ENCODE measurements at regions not wholly inside any gene's neighbourhood (a gene's known extent, or its start where the extent isn't known, plus 50 kb on each side); places are given as distances from the start of the nearest gene placed in this dataset.
A peak's percentile ranks its signal among the peaks of the same experiment; 100 is the strongest.

DNA sequence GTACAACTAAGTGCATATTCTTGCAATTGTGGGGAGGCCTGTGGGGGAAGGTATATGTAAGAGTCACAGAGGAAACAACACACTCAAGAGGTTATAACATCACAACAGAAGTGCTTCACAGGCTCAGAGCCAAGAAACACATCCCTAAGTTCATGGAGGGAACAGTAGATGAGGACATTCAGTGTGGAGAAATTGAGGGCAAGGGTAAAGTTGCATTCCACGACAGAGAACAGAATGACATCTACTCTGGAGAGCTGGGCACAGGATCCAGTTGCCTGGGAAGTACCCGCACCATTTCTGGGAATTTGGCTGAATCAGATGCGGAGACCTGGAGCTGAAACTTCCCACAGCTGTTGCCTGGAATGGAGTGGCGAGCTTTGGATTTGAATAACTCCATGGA lies 197.2 kb downstream of the NXNL2 start:
- Histone ChIP-seq H3K27ac (ENCODE audit: low read depth, low read length) (no peak overlapping the region), H2BK12ac (ENCODE audit: low read length) (no peak overlapping the region), H4K12ac (ENCODE audit: low read depth, low read length) (no peak overlapping the region), H3K14ac (ENCODE audit: low read length) (no peak overlapping the region), H3K9me3 (ENCODE audit: insufficient read depth, low read depth, low read length) (peaks cover 8% of the 10 kb centered on the region), H3K36me3 (ENCODE audit: control insufficient read depth in 1 of 2, insufficient read depth in 2 of 2, low read length in 2 of 2) (no peaks in the 10 kb centered on the region), H3K4me3 (ENCODE audit: low read depth, low read length) (no peak overlapping the region), H4K8ac (ENCODE audit: low read depth, low read length) (no peak overlapping the region), H3K18ac (ENCODE audit: low read length) (no peak overlapping the region), H3K4ac (ENCODE audit: low read depth, low read length) (no peak overlapping the region), H4K91ac (ENCODE audit: low read depth, low read length) (no peak overlapping the region), H3K79me1 (ENCODE audit: low read length) (no peaks in the 10 kb centered on the region), H3K23ac (ENCODE audit: low read length) (no peak overlapping the region), H3K79me2 (ENCODE audit: control insufficient read depth, insufficient read depth, low read length, poor library complexity) (no peaks in the 10 kb centered on the region), H3K9ac (ENCODE audit: low read length) (no peak overlapping the region), H3K4me1 (ENCODE audit: control insufficient read depth in 1 of 2, insufficient read depth in 2 of 2, low read length in 2 of 2) (peaks cover 3 to 4% of the 10 kb centered on the region in 2 experiments), H2AK5ac (ENCODE audit: low read length) (no peak overlapping the region), H3K27me3 (ENCODE audit: insufficient read depth, low read length) (no peaks in the 10 kb centered on the region), H3K4me2 (ENCODE audit: low read length) (no peak overlapping the region), H2AFZ (ENCODE audit: insufficient read depth, low read length, poor library complexity) (no peak overlapping the region), H2BK5ac (ENCODE audit: low read depth, low read length, poor library complexity) (no peak overlapping the region), H2BK120ac (ENCODE audit: insufficient read depth, low read length, poor library complexity) (no peak overlapping the region)
- WGBS (ENCODE audit: extremely low coverage, insufficient coverage, insufficient read length): no CpG with 5 or more reads among the region's 4 CpGs
- DNase-seq: peak; percentile 61 to 73

DNA sequence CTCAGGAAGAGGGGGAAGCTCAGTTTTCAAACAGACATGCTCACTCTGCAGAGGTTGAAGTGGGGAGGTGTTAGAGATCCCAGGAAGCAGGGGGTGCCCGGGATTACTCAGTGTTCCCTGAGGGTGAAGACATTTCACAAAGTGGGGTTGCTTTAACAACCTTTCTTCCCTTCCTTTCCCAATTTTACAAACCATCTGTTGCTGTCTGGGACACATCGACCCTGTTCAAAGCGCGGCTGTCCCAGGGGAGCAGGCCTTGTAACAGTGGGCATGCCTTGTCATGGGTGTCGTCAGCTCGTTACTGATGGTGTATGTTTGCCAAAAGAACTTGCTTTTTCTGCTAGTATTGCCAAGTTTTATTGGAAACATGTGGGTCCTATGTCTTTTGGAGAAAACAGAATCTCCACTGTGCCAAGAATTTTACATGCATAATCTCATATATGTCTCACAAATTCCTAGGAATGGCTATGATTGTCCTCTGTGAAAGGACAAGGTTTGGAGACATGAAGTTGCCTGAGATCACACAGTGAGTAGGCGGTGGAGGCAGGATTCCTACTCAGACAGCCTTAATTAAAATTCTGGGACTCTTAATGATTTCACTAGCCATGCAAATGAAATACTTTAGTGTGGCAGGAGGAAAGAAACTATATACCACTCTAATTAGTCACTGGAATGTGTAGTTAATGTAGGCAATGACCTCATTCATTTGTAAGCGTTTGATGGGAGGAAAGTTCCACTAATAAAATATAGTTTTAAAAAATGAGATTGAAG lies 198.9 kb downstream of the NXNL2 start:
- H3K79me1 ChIP-seq (ENCODE audit: low read length): no peaks in the 10 kb centered on the region
- H2BK5ac ChIP-seq (ENCODE audit: low read depth, low read length, poor library complexity): no peak overlapping the region
- no peaks in the 10 kb centered on the region for H3K79me2 ChIP-seq (ENCODE audit: control insufficient read depth, insufficient read depth, low read length, poor library complexity)
- H4K8ac ChIP-seq (ENCODE audit: low read depth, low read length): no peak overlapping the region
- H3K23ac ChIP-seq (ENCODE audit: low read length): no peak overlapping the region
- peak overlapping the region; percentile 33 for H2BK12ac ChIP-seq (ENCODE audit: low read length)
- H3K27me3 ChIP-seq (ENCODE audit: insufficient read depth, low read length): no peaks in the 10 kb centered on the region
- H3K4ac ChIP-seq (ENCODE audit: low read depth, low read length): no peak overlapping the region
- no peaks in the 10 kb centered on the region for H3K36me3 ChIP-seq (ENCODE audit: control insufficient read depth in 1 of 2, insufficient read depth in 2 of 2, low read length in 2 of 2)
- no peak overlapping the region for H2BK120ac ChIP-seq (ENCODE audit: insufficient read depth, low read length, poor library complexity)
- H3K4me2 ChIP-seq (ENCODE audit: low read length): no peak overlapping the region
- peaks cover 8% of the 10 kb centered on the region for H3K9me3 ChIP-seq (ENCODE audit: insufficient read depth, low read depth, low read length)
- no peak overlapping the region for H4K12ac ChIP-seq (ENCODE audit: low read depth, low read length)
- no peak overlapping the region for H3K4me3 ChIP-seq (ENCODE audit: low read depth, low read length)
- H3K4me1 ChIP-seq (ENCODE audit: control insufficient read depth in 1 of 2, insufficient read depth in 2 of 2, low read length in 2 of 2): peaks cover 3 to 4% of the 10 kb centered on the region in 2 experiments
- peak overlapping the region; percentile 11 for H3K14ac ChIP-seq (ENCODE audit: low read length)
- no peak overlapping the region for H3K18ac ChIP-seq (ENCODE audit: low read length)
- H3K9ac ChIP-seq (ENCODE audit: low read length): no peak overlapping the region
- peak overlapping the region; percentile 32 for H4K91ac ChIP-seq (ENCODE audit: low read depth, low read length)
- H3K27ac ChIP-seq (ENCODE audit: low read depth, low read length): no peak overlapping the region
- peak in 1 of 2 donors; percentile 14 for DNase-seq
- H2AK5ac ChIP-seq (ENCODE audit: low read length): no peak overlapping the region
- H2AFZ ChIP-seq (ENCODE audit: insufficient read depth, low read length, poor library complexity): no peak overlapping the region
- WGBS (ENCODE audit: extremely low coverage, insufficient coverage, insufficient read length): no CpG with 5 or more reads among the region's 8 CpGs

DNA sequence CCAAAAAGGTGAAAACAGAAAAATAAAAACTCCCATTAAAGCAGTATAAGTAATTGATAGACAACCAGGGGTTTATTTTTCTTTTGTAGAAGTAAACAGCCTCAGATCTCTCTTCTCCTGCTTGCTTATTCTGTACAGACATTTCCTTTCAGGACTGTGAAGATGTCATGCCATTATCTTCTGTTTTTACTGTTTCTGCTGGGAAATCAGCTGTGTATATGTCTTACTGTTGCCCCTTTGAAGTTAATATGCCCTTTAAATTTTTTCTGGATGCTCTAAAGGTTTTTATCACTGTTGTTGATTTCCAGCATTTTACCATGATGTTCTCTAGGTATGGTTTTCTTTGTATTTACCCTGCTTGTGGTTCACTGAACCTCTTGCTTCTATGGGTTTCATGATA lies 199.5 kb downstream of the NXNL2 start:
- Histone ChIP-seq H3K4ac (ENCODE audit: low read depth, low read length) (no peak overlapping the region), H3K27ac (ENCODE audit: low read depth, low read length) (no peak overlapping the region), H3K9me3 (ENCODE audit: insufficient read depth, low read depth, low read length) (peaks cover 8% of the 10 kb centered on the region), H2BK12ac (ENCODE audit: low read length) (no peak overlapping the region), H2AFZ (ENCODE audit: insufficient read depth, low read length, poor library complexity) (no peak overlapping the region), H3K36me3 (ENCODE audit: control insufficient read depth in 1 of 2, insufficient read depth in 2 of 2, low read length in 2 of 2) (no peaks in the 10 kb centered on the region), H3K27me3 (ENCODE audit: insufficient read depth, low read length) (no peaks in the 10 kb centered on the region), H2BK120ac (ENCODE audit: insufficient read depth, low read length, poor library complexity) (no peak overlapping the region), H4K12ac (ENCODE audit: low read depth, low read length) (no peak overlapping the region), H3K9ac (ENCODE audit: low read length) (no peak overlapping the region), H3K79me2 (ENCODE audit: control insufficient read depth, insufficient read depth, low read length, poor library complexity) (no peaks in the 10 kb centered on the region), H3K79me1 (ENCODE audit: low read length) (no peaks in the 10 kb centered on the region), H3K18ac (ENCODE audit: low read length) (no peak overlapping the region), H2BK5ac (ENCODE audit: low read depth, low read length, poor library complexity) (no peak overlapping the region), H2AK5ac (ENCODE audit: low read length) (no peak overlapping the region), H3K4me1 (ENCODE audit: control insufficient read depth in 1 of 2, insufficient read depth in 2 of 2, low read length in 2 of 2) (peaks cover 3 to 4% of the 10 kb centered on the region in 2 experiments), H3K4me3 (ENCODE audit: low read depth, low read length) (no peak overlapping the region), H4K91ac (ENCODE audit: low read depth, low read length) (no peak overlapping the region), H3K4me2 (ENCODE audit: low read length) (no peak overlapping the region), H3K23ac (ENCODE audit: low read length) (no peak overlapping the region), H3K14ac (ENCODE audit: low read length) (no peak overlapping the region), H4K8ac (ENCODE audit: low read depth, low read length) (no peak overlapping the region)
- DNase-seq: no peak

DNA sequence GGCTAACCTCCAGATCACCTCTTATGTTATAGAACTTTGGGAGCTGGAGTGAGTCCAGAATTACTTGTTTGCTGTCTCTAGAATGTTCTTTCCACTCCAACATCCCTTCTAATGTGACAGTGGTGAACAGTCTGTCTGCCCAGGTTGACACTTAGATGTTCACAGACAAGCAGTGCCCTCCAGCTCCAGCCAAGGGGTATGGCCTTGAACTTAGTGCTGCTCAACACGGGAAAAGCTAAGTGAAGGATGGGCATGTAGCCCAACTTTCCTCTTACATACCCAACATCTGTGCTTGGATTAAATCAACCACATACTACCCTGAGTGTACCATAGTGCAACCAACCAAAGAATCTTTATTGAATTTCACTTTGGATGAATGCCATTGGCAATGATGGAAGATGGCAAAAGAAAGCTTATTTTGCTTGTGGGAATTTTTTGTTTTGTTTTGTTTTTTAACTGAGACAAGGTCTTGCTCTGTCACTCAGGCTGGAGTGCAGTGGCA lies 201.2 kb downstream of the NXNL2 start:
- Histone ChIP-seq H3K4ac (ENCODE audit: low read depth, low read length) (no peak overlapping the region), H3K9ac (ENCODE audit: low read length) (no peak overlapping the region), H2BK12ac (ENCODE audit: low read length) (peak overlapping the region; percentile 92), H3K79me1 (ENCODE audit: low read length) (no peaks in the 10 kb centered on the region), H3K27me3 (ENCODE audit: insufficient read depth, low read length) (no peaks in the 10 kb centered on the region), H3K79me2 (ENCODE audit: control insufficient read depth, insufficient read depth, low read length, poor library complexity) (no peaks in the 10 kb centered on the region), H2AFZ (ENCODE audit: insufficient read depth, low read length, poor library complexity) (no peak overlapping the region), H4K91ac (ENCODE audit: low read depth, low read length) (no peak overlapping the region), H3K18ac (ENCODE audit: low read length) (no peak overlapping the region), H3K4me2 (ENCODE audit: low read length) (no peak overlapping the region), H4K12ac (ENCODE audit: low read depth, low read length) (no peak overlapping the region), H2BK120ac (ENCODE audit: insufficient read depth, low read length, poor library complexity) (no peak overlapping the region), H3K4me1 (ENCODE audit: control insufficient read depth in 1 of 2, insufficient read depth in 2 of 2, low read length in 2 of 2) (peaks cover 3 to 4% of the 10 kb centered on the region in 2 experiments), H3K14ac (ENCODE audit: low read length) (no peak overlapping the region), H2AK5ac (ENCODE audit: low read length) (no peak overlapping the region), H3K9me3 (ENCODE audit: insufficient read depth, low read depth, low read length) (peaks cover 5% of the 10 kb centered on the region), H2BK5ac (ENCODE audit: low read depth, low read length, poor library complexity) (no peak overlapping the region), H3K27ac (ENCODE audit: low read depth, low read length) (no peak overlapping the region), H3K23ac (ENCODE audit: low read length) (no peak overlapping the region), H3K36me3 (ENCODE audit: control insufficient read depth in 1 of 2, insufficient read depth in 2 of 2, low read length in 2 of 2) (no peaks in the 10 kb centered on the region), H4K8ac (ENCODE audit: low read depth, low read length) (no peak overlapping the region), H3K4me3 (ENCODE audit: low read depth, low read length) (no peak overlapping the region)
- no CpG with 5 or more reads among the region's 1 CpG for WGBS (ENCODE audit: extremely low coverage, insufficient coverage, insufficient read length)
- no peak for DNase-seq

Measured in trophoblast cell (in vitro differentiated cells and primary cell).